GM18507 (cell line): ENCODE measurements at regions not wholly inside any gene's neighbourhood (a gene's known extent, or its start where the extent isn't known, plus 50 kb on each side); places are given as distances from the start of the nearest gene placed in this dataset.
"Not testable (repeated sequence)": the region's sequence is repeated elsewhere in the genome, so short reads cannot be mapped to it uniquely, and the experiment has no call there.

ENCODE experiments used
- DNase-seq: peaks from one replicate; pipeline ENCODE4 v3.0.0; 2011; ENCODE audit warnings: low read depth; ENCODE audit not compliant: insufficient read length; ENCODE audit errors: extremely low spot score
- FAIRE-seq: peaks from 2 replicates; lab custom pipeline; 2011; peaks lifted over from hg19 to GRCh38; lab: Jason Lieb, UNC

DNA sequence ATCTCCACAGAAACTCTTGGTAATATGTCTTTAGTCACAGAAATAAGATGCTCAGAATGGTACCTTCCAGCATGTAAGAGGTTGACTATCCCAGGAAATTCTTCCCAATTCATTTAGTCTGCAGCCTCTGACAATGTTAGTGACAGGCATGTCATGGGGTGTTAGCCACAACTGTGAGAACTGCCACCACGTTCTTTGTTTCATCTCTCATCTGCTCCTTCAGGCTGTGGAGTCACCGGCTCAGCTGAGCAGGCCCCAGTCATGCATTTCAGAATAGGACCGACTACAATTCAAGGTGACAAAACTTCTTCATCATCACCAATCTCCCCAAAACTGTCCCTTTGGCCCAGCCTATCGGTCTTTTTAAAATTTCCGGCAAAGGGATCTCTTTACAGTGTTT lies 167.5 kb downstream of the AKAIN1 start:
- DNase-seq (no peak), FAIRE-seq (no peak)

DNA sequence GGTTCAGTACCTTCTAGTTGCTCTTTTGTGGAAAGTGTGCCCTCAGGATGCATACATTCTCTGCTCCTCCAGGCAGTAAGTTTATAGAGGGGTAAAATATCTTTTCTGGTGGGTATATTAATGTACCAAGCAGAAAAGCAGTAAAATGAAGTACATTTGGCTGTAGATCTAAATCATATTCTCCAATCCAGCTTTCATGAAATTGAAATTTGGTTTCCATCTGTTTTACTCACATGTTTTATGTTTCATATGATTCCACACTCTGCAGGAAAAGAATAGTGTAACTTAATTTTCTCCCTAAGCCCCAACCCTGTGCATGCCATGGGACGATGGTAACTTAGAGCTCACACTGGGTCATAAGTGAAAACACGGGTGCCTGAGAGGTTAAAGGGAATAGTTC lies 172.3 kb downstream of the AKAIN1 start:
- FAIRE-seq (no peak), DNase-seq (no peak)

DNA sequence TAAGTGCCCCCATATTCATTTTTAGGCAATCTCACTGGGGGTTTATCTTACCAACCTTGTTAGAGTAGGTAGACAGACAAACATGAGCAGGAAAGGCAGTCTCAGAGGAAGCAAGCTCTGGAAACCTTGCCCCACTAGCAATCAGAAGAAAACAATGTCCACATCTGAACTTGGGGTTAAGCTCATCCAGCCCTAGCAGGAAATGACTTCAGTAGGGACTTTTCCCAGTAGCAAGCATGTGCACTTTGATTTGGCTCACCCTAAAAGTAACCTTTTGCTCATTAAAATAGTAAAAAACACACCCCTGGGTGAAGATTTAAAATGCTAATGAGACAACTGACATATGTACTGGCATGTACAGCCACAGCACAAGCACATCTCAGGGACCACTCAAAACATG lies 175.5 kb downstream of the AKAIN1 start:
- FAIRE-seq (no peak), DNase-seq (no peak)

DNA sequence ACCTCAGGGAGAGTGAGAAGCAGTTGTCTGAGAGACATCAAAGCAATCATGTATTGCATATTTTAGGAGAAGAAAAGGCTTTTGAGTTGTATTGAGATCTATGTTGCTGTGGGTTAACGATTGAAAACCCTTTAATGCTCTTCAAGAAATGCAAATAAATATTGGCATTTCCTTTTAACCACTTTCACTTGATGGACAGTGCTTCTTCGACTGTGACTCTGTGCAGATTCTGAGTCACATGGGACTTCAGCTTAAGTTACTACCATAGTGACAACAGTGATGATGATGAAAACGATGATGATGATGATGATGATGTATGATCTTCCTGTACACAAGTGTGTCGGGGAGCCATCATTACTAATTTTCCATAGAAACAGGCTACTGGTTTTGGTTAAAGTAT lies 181.8 kb downstream of the AKAIN1 start:
- no peak for FAIRE-seq

DNA sequence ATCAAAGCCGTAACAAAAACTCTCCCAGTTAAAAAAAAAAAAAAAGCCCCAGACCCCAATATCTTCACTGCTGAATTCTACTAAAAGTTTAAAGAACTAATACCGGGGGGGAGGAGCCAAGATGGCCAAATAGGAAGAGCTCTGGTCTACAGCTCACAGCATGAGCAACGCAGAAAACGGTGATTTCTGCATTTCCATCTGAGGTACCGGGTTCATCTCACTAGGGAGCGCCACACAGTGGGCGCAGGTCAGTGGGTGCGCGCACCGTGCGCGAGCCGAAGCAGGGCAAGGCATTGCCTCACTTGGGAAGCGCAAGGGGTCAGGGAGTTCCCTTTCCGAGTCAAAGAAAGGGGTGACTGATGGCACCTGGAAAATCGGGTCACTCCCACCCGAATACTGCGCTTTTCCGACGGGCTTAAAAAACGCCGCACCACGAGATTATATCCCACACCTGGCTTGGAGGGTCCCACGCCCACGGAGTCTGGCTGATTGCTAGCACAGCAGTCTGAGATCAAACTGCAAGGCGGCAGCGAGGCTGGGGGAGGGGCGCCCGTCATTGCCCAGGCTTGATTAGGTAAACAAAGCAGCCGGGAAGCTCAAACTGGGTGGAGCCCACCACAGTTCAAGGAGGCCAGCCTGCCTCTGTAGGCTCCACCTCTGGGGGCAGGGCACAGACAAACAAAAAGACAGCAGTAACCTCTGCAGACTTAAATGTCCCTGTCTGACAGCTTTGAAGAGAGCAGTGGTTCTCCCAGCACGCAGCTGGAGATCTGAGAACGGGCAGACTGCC lies 192.8 kb downstream of the AKAIN1 start:
- DNase-seq, FAIRE-seq: not testable (repeated sequence)

More for the DNA sequence above, 181.8 kb downstream of the AKAIN1 start:
- no peak for DNase-seq

DNA sequence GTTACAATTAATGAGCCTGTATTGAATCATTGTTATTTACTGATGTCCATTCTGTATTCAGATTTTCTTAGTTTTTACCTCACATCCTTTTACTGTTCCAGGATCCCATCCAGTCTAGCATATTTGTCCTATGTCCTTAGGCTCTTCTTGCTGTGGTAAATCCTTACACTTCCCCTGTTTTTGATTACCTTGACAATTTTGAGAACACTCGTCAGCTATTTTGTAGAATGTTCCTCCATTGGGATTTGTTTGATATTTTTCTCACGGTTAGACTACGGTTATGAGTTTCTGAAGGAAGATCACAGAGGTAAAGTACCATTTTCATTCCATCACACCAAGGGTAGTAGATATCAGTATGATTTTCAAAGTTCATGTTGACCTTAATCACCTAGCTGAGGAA lies 202.3 kb downstream of the AKAIN1 start:
- FAIRE-seq (no peak), DNase-seq (no peak)

DNA sequence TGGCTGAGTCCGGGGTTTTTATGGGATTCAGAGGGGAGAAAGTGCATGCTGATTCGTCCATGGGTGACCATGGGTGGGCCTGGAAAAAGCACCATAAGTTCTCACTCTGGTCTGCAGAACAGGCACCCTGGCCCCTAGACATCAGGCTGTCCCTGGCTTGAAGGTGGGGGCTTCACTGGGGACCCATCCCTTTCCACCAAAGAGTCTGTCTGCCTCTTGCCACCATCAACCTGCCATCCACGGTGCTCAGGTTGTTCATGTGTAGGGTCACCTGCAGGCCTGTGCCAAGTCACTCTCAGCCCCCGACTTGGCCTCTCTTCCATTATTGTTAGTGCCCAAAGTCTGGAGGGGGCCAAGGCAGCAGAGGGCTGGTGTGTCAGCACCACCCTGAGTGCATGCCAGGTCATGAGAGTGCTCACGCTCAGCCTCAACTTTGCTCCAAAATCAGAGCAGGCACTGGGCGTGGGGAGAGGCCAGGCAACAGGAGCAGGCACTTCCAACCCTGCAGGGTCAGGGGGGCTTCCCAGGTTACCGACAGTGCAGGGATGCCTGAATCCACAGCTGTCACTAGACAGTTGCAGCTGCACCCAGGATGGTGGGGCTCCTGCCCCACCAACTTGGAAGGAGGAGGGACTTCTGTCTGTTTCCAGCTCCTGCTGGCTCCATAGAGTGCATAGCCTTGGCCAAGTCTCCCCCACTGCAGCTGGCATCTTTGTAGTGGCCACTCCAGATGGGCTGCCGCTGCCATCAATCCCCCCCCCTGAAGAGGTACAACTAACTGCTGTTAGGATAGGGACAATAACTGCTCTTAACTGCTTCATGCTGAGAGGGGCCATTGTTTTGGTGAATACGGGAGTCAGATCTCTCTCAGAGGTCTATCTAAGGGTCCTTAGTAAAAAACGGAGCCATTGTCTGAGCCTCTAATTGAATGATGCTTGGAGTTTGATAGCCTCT lies 209.3 kb downstream of the AKAIN1 start:
- DNase-seq (no peak), FAIRE-seq (no peak)

DNA sequence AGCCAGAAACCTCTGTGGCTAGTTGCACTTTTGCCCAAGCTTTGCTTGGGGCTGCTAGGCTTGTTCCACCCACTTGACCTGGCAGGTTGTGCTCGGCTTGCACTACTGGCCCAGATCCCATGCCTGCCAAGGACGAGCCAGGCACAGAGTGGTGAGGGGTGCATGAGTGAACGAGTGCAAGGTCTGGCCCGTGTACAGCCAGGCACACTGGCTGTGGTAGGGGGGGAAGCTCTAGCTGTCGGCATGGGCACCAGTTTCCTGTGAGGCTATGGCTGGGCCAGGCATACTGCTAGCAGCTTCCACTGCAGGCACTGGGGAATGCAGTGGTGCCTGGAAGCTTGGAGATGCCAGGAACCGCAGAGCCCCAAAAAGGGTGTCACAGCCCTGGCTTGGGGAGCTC lies 210.4 kb downstream of the AKAIN1 start:
- DNase-seq (no peak), FAIRE-seq (no peak)

DNA sequence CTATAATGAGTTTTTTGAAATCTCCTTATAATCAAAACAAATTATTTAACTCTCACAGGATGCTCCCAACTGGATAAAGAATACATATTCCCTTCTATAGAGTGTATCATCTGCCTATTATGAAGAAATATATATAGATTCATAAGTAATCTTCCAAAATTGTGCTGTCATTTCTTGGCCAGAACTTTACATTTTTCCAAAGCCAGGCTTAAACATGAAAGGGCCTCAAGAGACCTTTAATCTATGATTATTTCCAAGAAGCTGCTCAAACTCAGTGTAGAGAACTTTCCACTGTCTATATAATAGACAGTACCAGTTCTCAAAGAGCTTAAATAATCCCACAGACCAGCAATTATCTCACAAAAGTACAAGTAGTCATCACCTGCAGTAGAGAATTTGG lies 211.0 kb downstream of the AKAIN1 start:
- no peak for FAIRE-seq
- no peak for DNase-seq

DNA sequence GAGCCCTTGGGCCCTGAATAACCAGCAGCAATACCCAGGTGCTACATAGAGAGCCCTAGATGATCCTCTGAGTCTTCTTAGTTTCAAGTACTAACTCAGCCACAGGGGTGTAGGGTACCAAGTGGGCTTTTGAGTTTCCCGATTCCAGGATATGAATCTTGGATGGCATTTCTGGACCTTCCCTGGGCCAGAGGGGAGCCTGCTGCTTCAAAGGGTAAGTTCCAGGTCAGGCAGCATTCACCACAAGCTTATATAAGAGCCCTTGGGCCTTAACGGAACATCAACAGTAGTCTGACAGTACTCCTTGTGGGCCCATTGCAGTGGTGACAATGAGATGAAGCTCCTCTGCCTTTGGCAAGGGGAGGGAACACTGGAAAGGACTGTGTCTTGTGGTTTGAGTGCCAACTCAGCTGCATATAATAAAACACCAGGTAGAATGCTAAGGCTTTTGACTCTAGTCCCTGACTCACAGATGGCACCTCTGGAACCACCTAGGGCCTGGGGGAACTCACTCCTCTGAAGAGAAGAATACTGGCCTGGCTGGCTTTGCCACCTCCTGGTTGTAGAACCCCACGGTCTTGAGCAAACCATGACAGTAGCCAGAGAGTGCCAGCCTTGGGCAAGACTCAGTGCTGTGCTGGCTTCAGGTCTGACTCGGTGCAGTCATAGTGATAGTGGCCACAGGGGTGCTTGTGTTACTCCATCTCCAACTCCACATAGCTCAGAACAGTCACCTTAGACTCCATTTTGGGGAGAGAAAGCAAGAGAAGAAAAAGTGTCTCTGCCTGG lies 235.7 kb downstream of the AKAIN1 start:
- DNase-seq (no peak), FAIRE-seq (no peak)

DNA sequence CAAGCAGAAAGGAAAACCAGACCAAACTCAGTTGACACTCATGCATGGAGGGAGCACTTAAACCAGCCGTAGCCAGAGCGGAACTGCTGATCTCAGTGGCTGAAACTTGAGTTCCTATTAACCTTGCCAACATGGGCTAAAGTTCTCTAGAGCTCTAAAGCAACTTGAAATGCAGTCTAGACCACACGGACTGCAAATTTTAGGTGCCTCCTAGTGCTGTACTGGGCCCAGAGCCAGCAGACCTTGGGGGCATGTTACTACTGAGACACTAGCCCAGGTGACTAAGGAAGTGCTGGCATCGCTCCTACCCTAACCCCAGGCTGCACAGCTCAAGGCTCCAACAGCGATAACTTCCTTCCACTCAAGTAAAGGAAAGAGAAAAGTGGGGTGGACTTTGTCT lies 236.5 kb downstream of the AKAIN1 start:
- no peak for DNase-seq
- FAIRE-seq, result no peak

DNA sequence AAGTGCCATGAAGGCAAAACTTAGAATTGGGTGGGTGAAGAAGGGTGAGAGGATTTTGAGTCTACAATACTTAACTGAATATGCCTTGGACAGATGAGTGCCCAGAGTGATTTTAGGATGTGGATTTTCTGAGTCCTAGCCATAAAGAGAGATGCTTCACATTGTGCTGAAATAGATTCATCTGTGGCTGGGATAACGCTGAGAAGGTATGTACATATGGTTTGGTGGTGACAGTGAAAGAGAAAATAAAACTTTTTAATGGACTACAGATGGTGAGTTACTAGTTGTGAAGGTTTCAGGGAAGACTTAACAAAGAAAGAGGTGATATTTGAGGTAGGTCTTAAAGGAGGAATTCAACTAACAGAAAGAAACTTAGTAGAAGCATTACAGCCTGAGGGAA lies 265.8 kb downstream of the AKAIN1 start:
- DNase-seq, result no peak
- FAIRE-seq, result no peak

DNA sequence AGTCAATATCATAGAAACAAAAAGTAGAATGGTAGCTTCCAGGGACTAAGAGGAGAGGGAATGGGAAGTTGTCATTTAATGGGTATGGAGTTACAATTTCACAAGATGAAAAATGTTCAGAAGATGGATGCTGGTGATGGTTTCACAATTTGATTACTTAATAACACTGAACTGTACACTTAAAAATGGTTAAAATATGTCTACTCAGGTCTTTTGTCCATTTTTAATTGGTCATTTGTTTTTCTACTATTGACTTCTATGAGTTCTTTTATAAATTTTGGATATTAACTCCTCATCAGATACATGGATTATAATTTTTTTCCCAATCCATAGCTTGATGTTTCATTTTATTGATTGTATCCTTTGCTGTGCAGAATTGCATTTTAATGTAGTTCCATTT lies 275.5 kb downstream of the AKAIN1 start:
- FAIRE-seq, result no peak
- no peak for DNase-seq

DNA sequence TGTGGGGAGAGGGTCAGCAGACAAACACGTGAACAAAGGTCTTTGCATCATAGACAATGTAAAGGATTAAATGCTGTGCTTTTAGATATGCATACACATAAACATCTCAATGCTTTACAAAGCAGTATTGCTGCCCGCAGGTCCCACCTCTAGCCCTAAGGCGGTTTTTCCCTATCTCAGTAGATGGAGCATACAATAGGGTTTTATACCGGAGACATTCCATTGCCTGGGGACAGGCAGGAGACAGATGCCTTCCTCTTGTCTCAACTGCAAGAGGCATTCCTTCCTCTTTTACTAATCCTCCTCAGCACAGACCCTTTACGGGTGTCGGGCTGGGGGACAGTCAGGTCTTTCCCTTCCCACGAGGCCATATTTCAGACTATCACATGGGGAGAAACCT lies 279.5 kb downstream of the AKAIN1 start:
- DNase-seq, FAIRE-seq: not testable (repeated sequence)

DNA sequence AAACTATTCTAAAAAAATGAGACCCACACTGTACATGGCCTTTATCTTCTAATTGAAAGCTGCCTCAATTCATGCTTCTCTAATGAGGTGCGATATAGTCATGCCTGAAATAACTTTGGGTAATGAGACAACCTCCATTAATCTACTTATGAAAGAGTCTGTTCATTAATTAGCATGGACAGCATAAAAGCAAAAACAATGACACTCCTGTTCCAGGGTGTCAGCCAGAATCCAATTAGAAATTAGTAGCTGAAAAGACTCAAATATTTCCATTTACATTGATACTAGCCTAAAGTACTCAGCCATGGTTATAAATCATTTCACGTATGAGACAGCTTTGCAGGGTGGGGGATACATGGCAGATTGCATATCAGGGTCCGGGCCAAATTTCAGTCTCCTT lies 288.7 kb downstream of the AKAIN1 start:
- DNase-seq (no peak), FAIRE-seq (no peak)

DNA sequence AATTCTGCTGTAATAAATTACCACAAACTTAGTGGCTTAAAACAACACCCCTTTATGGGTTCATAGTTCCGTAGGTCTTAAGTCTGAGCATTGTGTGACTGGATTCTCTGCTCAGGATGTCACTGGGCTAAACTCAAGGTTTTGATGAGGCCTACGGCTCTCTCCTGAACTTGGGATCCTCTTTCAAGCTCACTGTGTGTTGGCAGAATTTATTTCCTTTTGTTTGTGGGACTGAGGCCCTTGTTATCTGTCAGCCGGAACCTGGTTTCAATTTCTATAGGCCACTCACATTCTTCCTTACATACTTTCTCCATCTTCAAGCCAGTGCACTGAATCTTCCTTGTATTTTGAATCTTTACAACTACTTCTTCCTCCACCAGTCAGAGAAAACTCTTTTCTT lies 290.2 kb downstream of the AKAIN1 start:
- DNase-seq (no peak), FAIRE-seq (no peak)

DNA sequence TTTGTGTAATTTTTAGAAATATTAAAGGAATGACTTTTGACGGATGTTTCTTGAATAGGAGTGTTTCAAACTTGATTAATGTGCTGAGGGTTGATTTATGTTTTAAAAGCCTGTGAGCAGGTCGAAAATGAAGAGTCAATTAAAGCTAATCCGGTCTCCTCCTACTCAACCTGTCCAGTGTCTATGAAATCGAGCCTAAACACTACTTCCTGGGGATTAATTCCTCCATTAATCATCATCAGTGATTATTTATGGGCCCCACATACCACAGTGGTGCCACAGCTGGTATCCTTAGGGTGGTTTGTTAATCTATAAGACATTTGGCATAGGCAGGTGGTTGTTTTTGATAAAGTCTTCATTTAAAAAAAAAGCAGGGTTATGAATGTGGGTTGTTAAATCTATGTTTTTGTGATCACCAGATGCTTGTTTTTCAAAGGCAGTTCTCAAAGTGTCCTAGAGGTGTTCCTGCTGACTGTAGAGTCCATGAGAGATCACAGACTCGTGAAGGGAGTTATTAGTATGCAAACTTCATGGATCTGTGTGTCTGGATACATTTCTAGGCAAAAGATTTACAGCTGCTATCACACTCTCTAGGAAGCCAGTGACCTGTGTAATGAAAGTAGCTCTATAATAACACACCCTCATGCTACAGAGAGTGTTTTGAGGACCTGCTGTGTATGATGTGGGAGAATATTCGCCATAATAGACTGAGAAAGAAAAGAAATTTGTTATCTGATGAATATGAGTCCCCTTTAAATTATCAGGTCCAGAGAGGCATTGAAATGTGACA lies 308.6 kb downstream of the AKAIN1 start:
- FAIRE-seq, result no peak
- no peak for DNase-seq

DNA sequence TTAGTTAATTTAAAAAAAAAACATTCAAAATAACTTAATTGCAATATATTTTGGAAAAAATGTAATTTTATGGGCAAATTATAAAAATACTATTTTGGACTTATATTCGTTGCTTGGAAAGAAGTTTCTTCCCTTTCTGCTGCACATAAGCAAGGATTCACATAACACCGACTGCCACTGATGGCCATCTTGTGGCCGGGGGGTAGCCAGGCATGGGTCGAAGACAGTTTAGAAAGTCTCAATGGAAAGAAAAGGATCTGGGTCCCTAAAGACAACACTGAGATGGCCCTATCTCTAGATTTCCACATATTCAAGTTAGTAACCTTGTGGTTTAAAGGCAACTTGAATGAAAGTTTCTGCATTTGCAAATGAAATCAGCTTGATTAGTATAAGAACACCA lies 318.6 kb downstream of the AKAIN1 start:
- FAIRE-seq (no peak), DNase-seq (no peak)

DNA sequence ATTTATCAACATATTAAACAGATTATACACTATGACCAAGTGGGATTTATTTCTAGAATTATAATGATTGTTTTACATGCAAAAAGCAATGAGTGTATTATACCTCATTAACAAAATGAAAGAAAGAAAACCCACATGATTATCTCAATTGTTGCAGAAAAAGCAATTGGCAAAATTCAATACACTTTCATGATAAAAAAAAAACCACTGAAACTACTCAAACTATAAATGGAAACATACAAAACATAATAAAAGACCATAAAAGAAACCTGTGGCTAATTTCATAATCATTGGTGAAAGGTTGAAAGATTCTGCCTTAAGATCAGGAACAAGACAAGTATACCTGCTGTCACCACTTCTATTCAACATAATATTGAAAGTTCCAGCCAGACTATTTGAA lies 325.9 kb downstream of the AKAIN1 start:
- DNase-seq (no peak), FAIRE-seq (no peak)
